Stimulated activated CD4-positive, alpha-beta T cell treated with anti-CD3 and anti-CD28 coated beads, Interleukin-1b, Interleukin-23, amount 100 ng/mL, for 48 hours (primary cell): ENCODE measurements at regions not wholly inside any gene's neighbourhood (a gene's known extent, or its start where the extent isn't known, plus 50 kb on each side); places are given as distances from the start of the nearest gene placed in this dataset.

Experiments
- DNase-seq: peaks from one replicate; pipeline ENCODE4 v3.0.0-alpha.2; 2020

- DNase-seq: no peak
Observed at GRCh38 chr2:45300026-45300750, 290.9 kb upstream of the SIX2 start.

- no peak for DNase-seq
Observed at GRCh38 chr2:45299361-45299760, 290.1 kb upstream of the SIX2 start.

GRCh38 chr2:45293182-45293581 lies 283.9 kb upstream of the SIX2 start:
- no peak for DNase-seq

- DNase-seq: no peak
Observed at GRCh38 chr2:45291296-45291701, 282.0 kb upstream of the SIX2 start.

- DNase-seq: no peak
Observed at GRCh38 chr2:45289997-45290709, 280.9 kb upstream of the SIX2 start.

GRCh38 chr2:45288532-45289417 lies 279.5 kb upstream of the SIX2 start:
- DNase-seq: no peak

- no peak for DNase-seq
Observed at GRCh38 chr2:45287045-45287444, 277.8 kb upstream of the SIX2 start.

DNA sequence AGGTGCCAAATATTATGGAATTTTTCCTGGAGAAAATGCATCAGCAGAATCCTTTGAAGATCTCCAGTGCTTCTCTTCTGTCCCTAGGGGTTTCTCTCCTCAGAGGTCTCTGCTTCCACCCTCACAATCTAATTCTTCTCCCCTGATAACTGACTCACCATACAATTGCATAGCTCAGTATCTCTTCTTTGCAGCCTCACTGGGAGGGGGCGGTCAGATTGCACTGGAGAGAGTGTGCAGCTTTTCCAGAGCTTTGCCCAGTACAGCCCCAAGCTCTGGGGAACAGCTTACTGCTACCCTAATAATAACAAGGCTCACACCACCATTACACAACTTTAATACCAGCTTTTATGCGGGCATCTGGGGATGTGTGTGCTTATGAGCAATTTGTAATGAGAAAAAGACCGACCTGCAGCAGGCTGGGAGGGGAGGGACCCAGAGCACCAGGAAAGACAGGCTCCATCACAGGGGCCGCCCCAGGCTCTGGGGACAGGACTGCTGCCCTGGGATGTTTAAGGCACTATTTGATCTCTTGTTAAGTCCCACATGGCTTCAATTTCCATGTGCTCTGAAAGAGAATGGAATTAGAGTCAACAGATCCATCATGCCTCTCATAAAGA lies 276.6 kb upstream of the SIX2 start:
- no peak for DNase-seq

GRCh38 chr2:45285311-45285710 lies 276.1 kb upstream of the SIX2 start:
- no peak for DNase-seq

GRCh38 chr2:45284621-45284995 lies 275.4 kb upstream of the SIX2 start:
- no peak for DNase-seq

DNA sequence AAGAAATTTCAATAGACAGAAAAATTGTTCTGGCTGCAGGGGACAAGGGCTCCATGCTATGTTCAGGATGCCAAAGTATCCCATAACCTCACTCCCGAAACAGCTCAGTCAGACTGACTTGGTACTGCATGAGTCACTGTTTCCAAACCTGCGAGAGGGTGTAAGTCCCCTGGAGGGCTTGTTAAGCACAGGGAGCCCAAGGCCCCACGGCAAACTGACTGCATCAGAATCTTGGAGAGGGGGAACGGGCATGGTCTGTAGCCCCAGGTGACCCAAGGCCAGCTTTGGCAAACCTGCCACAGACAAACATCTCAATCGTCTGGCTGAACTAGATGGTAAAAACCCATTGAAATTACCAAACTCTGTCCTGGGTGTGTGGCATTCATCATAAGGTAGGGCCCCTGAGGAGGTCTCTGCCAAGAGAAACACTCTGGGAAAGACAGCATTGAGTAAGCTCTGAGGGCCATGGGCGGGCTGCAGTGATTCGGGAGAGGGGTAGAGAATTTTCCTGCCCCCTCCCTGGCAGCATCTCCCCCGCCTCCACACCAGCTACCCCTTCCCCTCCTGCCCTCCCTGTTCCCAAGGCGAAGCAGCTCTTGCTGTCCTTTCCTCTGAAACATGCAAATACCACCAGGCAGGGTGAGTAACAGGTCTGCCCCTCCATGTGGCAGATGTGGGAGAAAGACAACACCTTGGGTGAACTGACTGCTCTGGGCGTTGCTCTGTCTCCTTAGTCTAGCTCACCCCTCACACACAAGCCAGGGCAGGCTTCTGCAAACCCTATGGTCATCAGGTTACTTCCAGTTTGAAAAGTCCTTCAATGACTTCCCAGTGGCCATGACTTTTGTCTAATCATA lies 274.7 kb upstream of the SIX2 start:
- DNase-seq: no peak

DNA sequence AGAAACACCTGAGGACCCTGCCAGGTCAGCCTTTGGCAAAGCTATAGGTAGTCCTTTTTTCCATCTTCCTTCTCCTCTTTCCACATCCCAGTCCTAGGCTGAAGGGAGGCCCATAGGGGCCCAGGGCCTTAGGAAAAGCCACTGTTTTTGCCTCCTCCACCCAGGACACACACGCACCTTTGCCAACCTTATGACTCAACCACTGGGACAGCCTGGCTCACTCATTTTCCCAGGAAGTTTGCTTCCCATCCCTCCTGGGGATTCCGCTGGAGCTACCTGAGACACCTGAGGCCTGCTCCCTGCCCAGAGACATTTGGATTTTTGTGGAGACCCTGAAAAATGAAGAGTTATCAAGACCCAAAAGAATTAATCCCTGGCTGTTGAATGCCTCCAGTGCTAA lies 273.4 kb upstream of the SIX2 start:
- DNase-seq: no peak

GRCh38 chr2:45281311-45281710 lies 272.1 kb upstream of the SIX2 start:
- no peak for DNase-seq

DNA sequence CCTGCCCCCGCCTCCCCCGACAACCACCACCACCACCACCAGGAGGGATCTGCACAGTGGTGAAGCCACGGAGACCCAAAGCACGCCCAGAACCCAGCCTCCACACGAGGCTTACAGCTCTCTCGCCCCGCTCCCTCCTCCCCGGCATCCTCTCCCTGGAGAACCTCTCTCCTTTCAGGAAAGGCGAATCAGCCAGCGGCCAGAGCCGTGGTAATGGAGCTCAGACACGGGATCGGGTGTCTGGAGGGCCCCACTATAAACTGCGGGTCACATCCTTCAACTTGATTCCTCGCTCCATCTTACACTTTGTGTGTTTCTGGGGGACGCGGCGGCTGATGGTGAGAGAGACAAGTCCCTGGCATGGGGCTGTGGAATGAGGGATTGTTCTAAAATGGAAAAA lies 271.5 kb upstream of the SIX2 start:
- no peak for DNase-seq

DNA sequence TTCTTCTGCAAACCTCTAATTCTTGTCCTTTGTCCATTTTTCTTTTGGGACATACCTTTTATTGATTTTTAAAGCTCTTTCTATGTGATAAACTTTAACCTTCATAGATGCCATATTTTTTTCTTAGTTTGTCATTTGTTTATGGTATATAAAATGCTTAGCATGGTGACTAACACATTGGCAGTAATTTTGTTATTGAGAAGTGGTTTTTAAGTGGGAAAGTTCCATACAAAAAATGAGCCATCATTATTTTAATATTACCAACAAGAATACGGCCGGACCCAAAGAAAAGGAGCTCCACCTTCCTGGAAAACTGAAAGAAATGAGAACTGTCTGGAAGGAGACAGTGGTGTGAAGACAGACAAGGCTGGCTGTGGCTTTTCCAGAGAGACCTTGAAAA lies 270.1 kb upstream of the SIX2 start:
- no peak for DNase-seq

DNA sequence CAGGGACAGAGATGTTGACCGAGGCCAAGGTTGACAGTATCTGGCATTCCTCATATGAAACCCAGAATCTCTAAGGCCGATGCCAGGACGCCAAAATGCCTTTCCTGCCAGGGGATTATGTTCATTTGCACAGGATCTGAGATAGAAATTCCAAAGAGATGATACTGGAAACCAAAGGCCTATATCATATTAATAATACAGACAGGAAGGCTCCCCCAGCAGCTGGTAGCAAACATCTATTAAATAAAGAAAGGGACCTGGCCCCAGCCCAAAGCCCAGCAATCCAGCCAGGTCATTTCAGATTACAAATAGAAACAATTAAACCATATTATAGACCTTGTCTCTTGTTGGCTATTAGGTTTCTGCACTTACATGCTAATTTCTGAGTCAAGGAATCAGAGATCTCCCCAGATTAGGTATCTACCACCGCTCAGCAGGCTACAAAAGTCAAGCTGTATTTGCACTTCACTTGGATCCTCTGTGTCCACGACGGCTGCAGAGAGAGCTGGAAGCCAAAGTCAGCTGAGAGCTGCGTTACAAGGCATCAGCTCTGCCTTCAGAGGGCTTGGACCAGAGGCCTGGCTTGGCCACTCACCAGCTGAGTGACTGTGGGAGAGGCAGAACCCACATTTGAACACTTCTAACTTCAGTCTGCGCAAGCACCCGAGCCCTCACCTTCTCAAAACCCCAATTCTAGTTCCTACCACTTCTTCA lies 269.3 kb upstream of the SIX2 start:
- no peak for DNase-seq

- DNase-seq: no peak
Observed at GRCh38 chr2:45276914-45277313, 267.7 kb upstream of the SIX2 start.

DNA sequence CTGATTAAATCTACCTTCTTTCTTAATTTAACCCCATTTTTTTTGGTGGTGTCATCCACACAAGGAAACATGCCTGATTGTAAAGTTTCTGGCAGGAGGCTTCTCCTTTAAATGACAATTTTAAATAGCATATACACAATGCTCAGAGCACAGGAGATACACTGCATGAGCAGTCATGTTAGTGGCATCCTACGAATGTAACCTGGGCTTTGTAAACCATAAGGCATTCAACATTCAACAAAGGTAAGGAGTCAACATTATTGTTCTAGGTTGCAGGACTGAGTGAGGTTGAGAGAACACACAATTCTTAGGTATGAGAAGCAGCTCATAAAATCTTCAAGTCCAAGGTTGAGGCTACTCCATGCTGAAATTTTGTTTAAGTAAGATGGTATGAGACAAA lies 266.6 kb upstream of the SIX2 start:
- DNase-seq: no peak

- no peak for DNase-seq
Observed at GRCh38 chr2:45275242-45275805, 266.1 kb upstream of the SIX2 start.

GRCh38 chr2:45274250-45274926 lies 265.1 kb upstream of the SIX2 start:
- DNase-seq: no peak
